ENCODE measurements at regions not wholly inside any gene's neighbourhood (a gene's known extent, or its start where the extent isn't known, plus 50 kb on each side); places are given as distances from the start of the nearest gene placed in this dataset.

- TF ChIP-seq POLR2A (IDR thresholded peaks at IDR 0.05) = no peak
- TF ChIP-seq CTCF (IDR thresholded peaks at IDR 0.05) = no peak
Measured at GRCh38 chr1:184167352-184167751, 115.8 kb downstream of the TSEN15 start.
